GM21423 (cell line): ENCODE measurements at regions not wholly inside any gene's neighbourhood (a gene's known extent, or its start where the extent isn't known, plus 50 kb on each side); places are given as distances from the start of the nearest gene placed in this dataset.

Experiments
- ATAC-seq: cut with Tn5 transposase; IDR thresholded peaks from one replicate; pipeline ENCODE4 v1.9.1; 2021; ENCODE audit warnings: mild to moderate bottlenecking, moderate library complexity; ENCODE audit not compliant: unreplicated experiment

DNA sequence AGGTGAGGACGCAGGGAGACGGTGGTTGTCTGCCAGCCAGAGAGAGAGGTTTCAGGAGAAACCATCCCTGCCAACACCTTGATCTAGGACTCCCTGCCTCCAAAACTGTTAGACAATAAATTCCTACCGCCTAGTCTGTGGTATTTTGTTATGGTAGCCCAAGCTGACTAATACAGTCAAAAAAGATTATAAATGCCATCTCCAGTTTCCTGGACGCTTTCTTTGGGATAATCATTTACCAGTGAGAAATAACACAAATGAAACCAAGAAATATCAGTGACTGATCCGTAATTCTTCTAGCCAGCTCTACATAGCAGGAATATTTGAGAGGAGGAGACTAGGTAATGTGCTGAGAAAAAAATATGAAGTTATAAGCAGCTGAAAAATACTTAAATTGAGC is 707.8 kb upstream of the LMCD1 start:
- ATAC-seq, result no peak

DNA sequence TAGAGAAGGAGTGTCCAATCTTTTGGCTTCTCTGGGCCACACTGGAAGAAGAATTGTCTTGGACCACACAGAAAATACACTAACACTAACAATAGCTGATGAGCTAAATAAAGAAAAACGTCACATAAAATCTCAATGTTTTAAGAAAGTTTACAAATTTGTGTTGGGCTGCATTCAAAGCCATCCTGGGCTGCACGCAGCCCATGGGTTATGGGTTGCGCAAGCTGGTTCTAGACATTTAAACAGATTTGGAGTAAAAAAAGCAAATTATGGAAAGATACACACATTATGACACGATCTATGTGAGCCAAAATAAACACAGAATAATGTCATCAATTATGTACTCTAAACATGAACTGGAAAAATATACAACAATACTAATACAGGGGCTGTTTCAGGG is 703.3 kb upstream of the LMCD1 start:
- no peak for ATAC-seq

DNA sequence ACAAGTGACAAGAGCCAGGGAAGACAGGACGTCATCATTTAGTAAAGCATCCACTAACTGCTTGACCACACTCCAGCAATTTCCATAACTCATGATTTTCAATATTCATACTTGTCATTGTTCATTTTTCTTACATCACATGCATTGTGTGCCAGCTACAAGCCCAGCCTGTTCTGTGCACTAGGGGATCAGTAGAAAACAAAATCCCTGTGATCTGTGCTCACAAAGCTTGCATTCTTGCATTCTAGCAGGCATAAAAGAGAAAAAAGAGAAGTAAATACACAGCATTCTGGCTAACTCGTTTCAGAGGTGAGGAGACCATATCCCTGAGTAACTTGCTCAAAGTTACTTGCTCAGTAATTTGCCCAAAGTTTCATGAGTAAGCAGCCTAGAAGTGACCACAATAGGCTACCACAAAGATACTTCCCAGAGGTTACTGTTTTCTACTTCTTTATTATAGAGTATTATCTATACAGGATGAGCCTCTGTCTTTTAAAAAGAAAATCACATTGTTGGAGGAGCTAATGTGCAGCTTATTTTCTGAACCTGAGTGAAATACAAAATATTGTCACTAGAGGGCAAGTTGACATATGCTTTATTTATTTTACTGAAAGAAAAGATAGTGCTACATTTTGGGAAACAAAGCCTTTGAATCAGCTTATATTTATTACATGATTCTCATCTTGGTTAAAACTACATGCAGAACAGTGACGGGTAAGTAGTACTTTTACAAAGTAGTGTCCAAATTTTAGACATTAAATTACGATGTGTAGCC is 701.4 kb upstream of the LMCD1 start:
- no peak for ATAC-seq

DNA sequence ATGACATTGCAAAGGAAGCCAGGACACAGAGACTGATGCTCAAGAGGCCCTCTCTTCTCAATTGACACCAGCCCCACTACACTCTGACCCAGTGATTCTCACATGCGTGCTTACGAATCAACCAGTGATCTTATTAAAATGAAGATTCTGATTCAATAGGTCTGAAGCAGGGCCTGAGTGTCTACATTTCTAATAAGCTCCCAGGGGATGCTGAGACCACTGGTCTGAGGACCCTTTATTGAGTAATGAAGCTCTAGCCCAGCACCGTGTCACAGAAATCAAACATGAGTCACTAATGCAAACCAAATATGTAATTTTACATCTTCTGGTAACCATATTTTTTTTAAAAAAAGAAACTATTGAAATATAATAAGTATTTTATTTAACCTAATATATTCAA is 689.1 kb upstream of the LMCD1 start:
- ATAC-seq, result no peak

DNA sequence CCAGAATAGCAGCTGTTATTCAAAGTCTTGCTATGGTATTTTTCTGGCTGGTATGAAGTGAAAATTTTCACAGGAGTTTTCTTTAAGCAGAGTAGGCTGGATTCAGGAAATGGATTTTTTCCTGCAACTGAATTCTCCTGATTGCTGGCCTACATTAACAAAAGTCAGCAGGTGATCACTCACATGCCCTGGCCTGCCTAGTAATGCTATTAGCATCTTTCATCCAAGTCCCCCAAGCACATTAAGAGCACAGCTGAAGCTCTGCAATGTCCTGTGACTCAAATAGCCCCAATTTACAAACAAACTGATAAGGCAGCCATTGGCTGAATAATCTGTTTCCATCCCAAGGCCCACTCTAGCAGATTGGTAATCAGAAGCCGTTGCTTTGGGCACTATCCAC is 688.3 kb upstream of the LMCD1 start:
- no peak for ATAC-seq

DNA sequence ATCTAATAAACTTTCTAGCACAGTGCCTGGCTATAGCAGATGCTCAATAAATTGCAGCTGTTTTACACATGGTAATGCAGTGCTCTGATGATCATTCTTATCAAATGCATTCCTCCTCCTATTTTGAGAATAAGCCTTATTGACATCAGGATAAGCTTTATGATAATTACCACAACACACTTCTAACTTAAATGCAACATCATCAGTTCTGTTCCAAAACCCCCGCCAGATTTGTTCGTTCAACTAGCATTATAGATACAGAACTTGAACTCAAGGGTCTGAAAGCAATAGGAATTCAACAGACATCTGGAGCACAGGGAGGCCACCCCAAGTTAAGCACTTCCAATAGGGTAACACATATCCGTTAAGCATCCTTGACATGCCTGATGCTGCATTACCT is 684.4 kb upstream of the LMCD1 start:
- ATAC-seq, result no peak

DNA sequence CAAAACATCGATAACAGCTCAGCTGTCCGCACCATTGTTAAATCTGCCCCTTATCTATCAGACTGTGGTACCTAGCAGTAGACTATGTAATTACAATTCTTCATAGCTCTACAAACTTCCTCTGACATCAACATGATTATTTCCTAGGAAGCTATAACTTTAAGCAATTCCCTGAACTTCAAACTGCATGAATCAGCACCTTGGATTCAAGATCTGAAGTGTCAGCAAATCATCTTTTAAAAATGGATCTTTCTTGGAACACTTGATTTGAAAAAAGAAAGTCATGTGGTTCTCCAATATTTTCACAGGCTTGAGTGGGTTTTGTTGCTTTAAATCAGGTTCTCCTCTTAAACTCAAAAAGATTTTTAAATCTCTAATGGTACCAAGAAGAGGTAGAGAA is 680.7 kb upstream of the LMCD1 start:
- no peak for ATAC-seq

DNA sequence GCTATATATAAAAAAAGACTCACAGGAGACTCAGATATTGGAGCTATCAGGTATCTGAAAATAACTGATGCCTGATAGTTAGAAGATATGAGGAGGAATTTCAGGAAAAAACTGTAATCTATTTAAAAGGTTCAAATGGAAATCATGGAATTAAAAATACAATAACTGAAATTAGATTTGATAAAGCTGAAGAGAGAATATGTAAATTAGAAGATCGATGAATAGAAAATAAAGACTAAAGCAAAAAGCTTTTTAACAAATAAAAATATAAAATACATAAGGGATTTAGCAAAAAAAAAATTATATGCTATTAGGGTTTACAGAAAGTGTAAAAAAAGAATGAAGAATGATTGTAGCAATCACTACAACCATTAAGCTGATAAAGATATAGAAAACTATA is 679.8 kb upstream of the LMCD1 start:
- no peak for ATAC-seq

DNA sequence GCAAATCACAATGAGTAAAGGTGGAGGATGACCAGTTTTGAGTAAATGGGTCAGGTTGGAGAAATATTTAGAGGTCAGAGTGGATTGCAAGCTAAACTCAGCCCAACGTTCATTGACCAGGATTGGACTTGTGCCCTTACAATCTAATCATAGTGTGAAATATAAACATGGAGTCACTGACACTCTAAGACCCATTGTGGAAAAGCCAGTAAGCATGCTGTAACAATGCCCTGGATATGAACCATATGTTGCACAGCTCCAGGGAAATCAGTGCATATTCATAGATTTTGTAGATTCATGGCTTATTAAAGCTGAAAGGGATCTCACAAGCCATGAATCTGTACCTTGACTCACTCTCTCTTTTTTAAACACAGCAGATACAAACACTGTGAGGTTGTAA is 660.2 kb upstream of the LMCD1 start:
- no peak for ATAC-seq

DNA sequence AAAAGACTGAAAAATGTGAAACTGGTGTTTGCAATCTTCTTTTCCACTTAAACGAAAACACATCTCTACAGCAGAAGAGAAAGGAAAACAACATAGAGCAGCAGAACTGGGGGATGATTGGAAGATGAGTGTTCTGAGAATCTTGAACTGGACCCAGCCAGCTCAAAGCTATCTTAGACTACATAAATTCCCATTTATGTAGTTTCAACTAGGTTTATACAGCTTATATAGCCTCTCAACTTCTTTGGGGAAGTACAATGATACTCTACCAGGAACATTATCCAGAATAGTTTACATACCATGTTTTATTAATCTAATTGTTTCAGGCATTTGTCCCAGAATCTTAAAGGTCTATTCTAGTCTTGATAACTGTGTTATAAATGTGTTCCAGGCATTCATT is 658.2 kb upstream of the LMCD1 start:
- no peak for ATAC-seq

DNA sequence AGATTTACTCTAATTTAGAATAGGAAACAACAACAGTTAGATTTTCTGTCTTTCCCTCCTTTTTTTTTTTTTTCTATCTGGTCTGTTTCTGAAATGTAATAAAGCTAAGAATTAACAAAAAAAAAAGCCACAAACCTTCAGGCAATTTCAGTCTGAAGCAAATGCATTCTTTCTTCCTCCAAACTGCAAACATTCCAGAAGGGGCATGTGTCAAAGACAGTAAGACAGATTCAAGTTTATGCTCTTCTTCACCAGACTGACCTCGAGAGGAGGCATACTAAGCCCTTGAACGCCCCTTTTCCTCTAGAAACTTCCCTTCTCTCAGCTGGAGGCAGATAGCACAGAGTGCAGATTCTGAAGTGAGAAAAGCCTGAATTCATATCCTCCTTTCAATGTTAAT is 654.6 kb upstream of the LMCD1 start:
- no peak for ATAC-seq

DNA sequence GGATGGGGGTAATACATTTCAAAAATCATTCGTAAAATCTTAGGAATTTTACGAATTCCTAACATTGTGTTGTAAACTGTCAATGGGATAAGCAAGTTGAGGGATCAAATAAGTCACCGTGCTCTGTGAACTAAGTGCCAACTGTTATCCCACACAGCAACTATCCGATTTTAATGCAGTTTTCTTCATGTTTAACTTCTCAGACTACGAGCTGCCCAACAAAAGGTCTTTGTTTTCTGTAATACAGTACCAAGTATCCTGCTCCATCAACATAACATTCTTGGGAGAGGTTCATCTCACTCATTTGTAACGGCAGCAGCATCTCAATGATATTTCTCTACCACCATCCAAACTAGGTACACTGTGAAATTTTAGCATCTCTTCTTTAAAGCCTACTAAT is 654.1 kb upstream of the LMCD1 start:
- no peak for ATAC-seq

DNA sequence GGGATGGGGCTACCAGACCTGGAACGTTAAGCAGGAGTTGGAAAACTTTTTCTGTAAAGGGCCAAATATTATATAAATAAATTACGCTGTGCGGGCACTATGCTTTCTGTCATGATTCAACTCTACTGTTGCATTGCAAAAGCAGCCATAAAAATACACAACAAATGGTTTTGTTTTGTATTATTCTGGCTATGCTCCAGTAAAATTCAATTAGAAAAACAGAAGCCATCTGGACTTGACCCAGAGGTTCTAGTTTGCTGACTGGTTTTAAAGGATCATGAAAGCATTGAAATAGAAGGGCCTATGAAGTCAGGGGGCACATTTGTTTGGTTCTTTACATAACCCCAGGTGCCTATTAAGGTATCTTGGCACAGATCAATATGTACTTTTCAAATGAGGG is 647.4 kb upstream of the LMCD1 start:
- ATAC-seq, result no peak

DNA sequence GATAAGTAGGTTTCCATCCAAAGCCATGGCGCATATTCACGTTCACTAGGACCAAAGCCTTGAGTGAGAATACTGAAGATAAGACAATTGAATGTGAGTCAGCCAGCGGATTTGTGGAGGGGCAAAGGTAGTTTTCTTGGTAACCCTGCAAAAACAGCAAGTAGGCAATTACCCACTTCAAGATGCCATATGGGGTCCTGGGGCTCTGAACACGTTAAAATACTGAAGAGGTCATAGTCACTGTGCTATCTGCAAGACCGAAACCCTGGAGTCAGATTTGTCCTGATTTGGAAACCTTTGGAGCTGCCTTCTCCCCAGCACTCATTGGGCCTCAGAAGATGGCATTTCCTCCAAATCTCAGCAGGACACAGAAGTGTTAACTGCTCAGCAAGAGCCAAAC is 646.9 kb upstream of the LMCD1 start:
- ATAC-seq, result no peak

DNA sequence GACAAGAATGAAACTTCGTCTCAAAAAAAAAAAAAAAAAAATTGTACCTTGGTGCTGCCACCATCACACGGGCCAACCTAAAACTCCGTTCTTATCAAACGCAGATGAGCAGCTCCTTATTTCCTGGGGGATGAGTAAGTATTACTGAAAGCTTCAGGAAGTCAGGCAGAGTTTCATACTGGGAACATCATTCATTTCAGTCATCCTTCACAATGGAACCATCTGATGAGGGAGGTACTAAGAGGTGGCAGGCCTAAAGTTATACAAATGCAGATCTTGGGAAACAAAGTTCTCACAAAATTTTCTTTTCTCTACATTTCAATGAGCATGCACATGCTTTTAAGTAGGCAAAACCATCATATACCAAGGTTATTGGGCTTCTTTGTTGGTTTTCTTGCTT is 636.0 kb upstream of the LMCD1 start:
- ATAC-seq, result no peak

DNA sequence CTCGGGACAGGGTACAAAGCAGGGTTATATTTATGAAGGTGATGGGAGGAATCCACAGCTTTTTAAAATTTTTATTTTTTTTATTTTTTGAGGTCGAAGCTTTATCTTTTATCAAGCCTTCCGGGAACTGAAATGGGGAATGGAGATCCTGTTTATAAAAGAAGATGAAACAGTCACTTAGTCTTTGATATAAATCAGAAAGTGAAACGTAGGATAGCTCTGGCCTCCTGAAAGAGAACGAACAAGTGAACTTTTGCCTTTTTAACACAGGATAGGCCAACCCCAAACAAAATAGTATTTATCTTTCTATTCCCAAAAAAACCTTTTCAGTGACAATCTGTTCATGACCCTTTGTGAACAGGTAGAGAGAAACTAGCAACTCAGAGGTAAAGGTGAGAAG is 634.0 kb upstream of the LMCD1 start:
- no peak for ATAC-seq

DNA sequence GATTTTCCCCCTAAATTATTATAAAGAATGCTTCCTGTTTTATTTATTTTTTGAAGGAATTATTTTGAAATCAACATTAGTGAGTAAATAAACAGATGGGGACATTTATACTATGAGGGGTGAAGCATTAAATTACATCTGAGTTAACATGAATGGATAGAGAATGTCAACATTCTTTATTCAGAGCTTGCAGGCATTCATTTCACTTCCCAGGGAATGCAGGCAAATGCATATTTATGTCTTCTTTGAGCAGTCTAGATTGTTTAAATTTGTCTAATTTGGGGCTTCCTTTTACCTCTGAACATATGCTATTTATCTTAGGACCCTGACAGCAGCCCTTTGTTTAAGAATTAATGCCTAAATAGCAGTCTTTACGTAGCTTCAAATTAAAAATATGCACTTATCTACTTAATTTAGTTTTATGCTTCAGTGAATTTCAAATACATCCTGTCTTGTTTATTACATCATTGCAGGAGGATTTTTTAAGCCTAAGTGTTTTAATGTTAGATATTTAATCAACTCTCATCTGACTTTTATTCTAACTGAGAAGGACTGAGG is 630.5 kb upstream of the LMCD1 start:
- ATAC-seq, result no peak

DNA sequence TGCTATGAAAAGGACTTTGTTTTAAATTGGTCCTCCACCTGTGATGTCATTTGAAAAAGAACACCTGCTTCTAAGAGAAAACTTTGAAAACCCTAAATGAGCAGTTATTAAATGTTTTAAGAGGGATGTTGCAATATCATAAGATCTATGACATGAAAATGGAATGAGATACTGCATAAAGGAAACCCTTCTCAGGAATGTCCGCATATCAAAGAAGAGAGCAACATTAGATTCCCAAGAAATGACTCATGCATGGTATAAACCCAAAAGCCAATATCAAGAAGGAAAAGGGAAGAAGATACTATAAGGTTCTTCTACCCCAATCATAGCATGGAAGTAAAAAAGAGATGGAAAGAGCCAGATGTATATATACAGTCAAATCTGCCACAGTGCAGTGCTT is 627.5 kb upstream of the LMCD1 start:
- no peak for ATAC-seq

DNA sequence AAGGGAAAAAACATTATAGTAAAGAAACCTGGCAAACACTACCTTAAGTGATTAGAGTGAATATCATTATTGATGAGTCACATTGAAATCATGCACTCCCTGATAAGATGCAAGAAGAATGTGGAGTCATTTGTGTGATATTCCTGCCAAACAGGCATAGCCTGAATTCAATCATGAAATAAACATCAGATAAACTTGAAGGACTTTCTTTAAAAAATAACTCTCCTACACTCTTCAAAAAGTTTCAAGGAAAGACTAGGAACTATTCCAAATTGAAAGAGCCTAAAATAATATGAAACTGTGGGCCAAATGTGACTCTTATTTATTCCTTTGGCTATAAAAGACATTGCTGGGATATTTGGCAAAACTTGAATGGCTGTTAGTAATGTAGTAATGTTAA is 625.7 kb upstream of the LMCD1 start:
- no peak for ATAC-seq

DNA sequence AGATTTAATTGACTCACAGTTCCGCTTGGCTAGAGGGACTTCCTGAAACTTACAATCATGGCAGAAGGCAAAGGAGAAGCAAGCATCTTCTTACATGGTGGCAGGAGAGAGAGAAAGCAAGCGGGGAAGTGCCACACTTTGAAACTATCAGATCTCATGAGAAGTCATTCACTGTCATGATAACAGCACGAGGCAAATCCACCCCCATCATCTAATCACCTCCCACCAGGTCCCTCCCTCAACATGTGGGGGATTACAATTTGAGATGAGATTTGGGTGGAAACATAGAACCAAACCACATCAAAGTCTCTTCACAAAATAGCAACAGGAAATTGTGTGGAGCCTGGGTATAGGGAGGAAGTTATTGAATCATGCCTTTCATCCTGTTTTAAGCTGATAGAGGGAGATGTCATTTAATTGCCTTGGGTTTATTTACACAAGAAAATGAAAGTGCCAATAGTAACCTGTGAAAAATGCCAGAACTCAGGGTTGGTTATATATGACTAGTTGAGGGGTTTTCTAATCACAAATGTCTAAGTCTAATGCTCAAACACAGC is 624.8 kb upstream of the LMCD1 start:
- no peak for ATAC-seq

DNA sequence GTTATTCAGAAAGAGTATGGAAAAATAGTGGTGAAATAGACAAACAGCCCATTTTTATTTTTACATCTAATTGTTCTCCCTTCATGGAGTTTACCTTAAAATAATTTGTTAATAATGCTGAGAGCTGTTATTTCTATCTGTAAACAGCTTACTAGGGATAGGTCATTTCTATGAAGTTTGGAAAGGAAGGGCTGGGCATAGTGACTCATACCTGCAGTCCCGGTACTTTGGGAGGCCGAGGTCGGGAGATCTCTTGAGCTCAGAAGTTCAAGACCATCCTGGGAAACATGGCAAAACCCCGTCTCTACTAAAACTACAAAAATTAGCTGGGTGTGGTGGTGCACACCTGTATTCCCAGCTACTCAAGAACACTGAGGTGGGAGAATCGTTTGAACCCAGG is 624.3 kb upstream of the LMCD1 start:
- ATAC-seq, result no peak

DNA sequence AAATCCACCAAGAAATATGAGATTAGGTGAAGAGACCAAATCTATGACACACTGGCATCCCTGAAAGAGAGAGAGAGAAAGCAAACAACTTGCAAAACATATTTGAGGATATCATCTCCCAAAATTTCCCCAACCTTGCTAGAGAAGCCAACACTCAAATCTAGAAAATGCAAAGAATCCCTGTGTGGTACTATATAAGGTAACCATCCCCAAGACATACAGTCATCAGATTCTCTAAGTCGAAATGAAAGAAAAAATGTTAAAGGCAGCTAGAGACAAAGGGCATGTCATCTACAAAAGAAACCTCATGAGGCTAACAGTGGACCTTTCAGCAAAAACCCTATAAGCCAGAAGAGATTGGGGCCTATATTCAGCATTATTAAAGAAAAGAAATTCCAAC is 622.1 kb upstream of the LMCD1 start:
- no peak for ATAC-seq

DNA sequence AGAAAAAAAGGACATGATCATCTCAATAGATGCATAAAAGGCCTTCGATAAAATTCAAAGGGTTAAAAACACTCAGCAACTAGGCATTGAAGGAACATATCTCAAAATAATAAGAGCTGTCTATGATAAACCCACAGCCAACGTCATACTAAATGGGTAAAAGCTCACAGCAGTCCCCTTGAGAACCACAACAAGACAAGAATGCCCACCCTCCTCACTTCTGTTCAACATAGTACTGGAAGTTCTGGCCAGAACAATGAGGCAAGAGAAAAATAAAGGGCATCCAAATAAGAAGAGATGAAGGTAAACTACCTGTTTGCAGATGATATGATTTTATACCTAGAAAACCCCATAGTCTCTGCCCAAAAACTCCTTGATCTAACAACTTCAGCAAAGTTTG is 619.7 kb upstream of the LMCD1 start:
- no peak for ATAC-seq
